H9 (cell line): ENCODE measurements at regions not wholly inside any gene's neighbourhood (a gene's known extent, or its start where the extent isn't known, plus 50 kb on each side); places are given as distances from the start of the nearest gene placed in this dataset.

Source experiments
- DNase-seq: peaks from one replicate; pipeline ENCODE4 v3.0.0-alpha.2; 2017
- H2AFZ ChIP-seq: one replicate; pipeline ENCODE4 v1.6.1; 2013; ENCODE audit warnings: mild to moderate bottlenecking, low read length, control low read depth, moderate library complexity
- H2AK5ac ChIP-seq: 2 replicates; pipeline ENCODE4 v1.6.1; 2013; ENCODE audit warnings: low read length, control low read depth, mixed read lengths; ENCODE audit not compliant: insufficient read length
- H2BK120ac ChIP-seq: one replicate; pipeline ENCODE4 v1.6.1; 2013; ENCODE audit warnings: low read depth, mild to moderate bottlenecking, low read length, control low read depth, inconsistent platforms; ENCODE audit not compliant: poor library complexity, severe bottlenecking
- H2BK12ac ChIP-seq: 2 replicates; pipeline ENCODE4 v1.6.1; 2013; ENCODE audit warnings: low read length, control low read depth, mixed read lengths, low read depth; ENCODE audit not compliant: insufficient read length
- H2BK15ac ChIP-seq: 2 replicates; pipeline ENCODE4 v1.6.1; 2013; ENCODE audit warnings: low read depth, low read length, control low read depth
- H2BK20ac ChIP-seq: one replicate; pipeline ENCODE4 v1.6.1; 2013; ENCODE audit warnings: low read depth, mild to moderate bottlenecking, low read length, control low read depth, inconsistent platforms; ENCODE audit not compliant: poor library complexity, severe bottlenecking
- H2BK5ac ChIP-seq: 2 replicates; pipeline ENCODE4 v1.6.1; 2013; ENCODE audit warnings: low read length, control low read depth, mixed read lengths; ENCODE audit not compliant: insufficient read length
- H3K14ac ChIP-seq: 2 replicates; pipeline ENCODE4 v1.6.1; 2013; ENCODE audit warnings: low read length, control low read depth; ENCODE audit not compliant: insufficient read depth
- H3K18ac ChIP-seq: 2 replicates; pipeline ENCODE4 v1.6.1; 2013; ENCODE audit warnings: low read depth, mild to moderate bottlenecking, mixed read lengths, low read length, control low read depth; ENCODE audit not compliant: insufficient read length
- H3K23ac ChIP-seq: 2 replicates; pipeline ENCODE4 v1.6.1; 2013; ENCODE audit warnings: low read length, control low read depth, mixed read lengths, low read depth; ENCODE audit not compliant: insufficient read length
- H3K23me2 ChIP-seq: 2 replicates; pipeline ENCODE4 v1.6.1; 2013; ENCODE audit warnings: low read depth, mild to moderate bottlenecking, mixed read lengths, low read length, control low read depth; ENCODE audit not compliant: insufficient read length, poor library complexity, severe bottlenecking
- H3K27ac ChIP-seq: 2 replicates; pipeline ENCODE4 v1.5.1; 2013; ENCODE audit warnings: low read length, control low read depth, mixed read lengths, low read depth; ENCODE audit not compliant: insufficient read length
- H3K27me3 ChIP-seq: 2 replicates; pipeline ENCODE4 v1.6.1; 2013; ENCODE audit warnings: low read length, control low read depth, inconsistent platforms; ENCODE audit not compliant: insufficient read depth
- H3K4ac ChIP-seq: 2 replicates; pipeline ENCODE4 v1.6.1; 2013; ENCODE audit warnings: low read depth, mild to moderate bottlenecking, control low read depth, inconsistent platforms, low read length, moderate library complexity
- H3K4me1 ChIP-seq: 2 replicates; pipeline ENCODE4 v1.6.1; 2013; ENCODE audit warnings: low read length, control low read depth, inconsistent platforms; ENCODE audit not compliant: insufficient read depth
- H3K4me2 ChIP-seq: 2 replicates; pipeline ENCODE4 v1.6.1; 2013; ENCODE audit warnings: low read length, control low read depth, mixed read lengths; ENCODE audit not compliant: insufficient read length, insufficient read depth
- H3K56ac ChIP-seq: 2 replicates; pipeline ENCODE4 v1.6.1; 2013; ENCODE audit warnings: low read depth, mild to moderate bottlenecking, mixed read lengths, low read length, control low read depth; ENCODE audit not compliant: insufficient read length
- H3K79me1 ChIP-seq: 2 replicates; pipeline ENCODE4 v1.6.1; 2013; ENCODE audit warnings: low read depth, mild to moderate bottlenecking, moderate library complexity, low read length, control low read depth, inconsistent platforms; ENCODE audit not compliant: insufficient read depth, poor library complexity, severe bottlenecking
- H3K79me2 ChIP-seq: 2 replicates; pipeline ENCODE4 v1.6.1; 2013; ENCODE audit warnings: low read length, control low read depth, inconsistent platforms; ENCODE audit not compliant: insufficient read depth
- H3K9ac ChIP-seq: 2 replicates; pipeline ENCODE4 v1.6.1; 2013; ENCODE audit warnings: low read length, control low read depth, mixed read lengths; ENCODE audit not compliant: insufficient read length; ENCODE audit errors: extremely low read depth
- H3K9me3 ChIP-seq: one replicate; pipeline ENCODE4 v1.6.1; 2013; ENCODE audit warnings: low read depth, low read length, inconsistent platforms; ENCODE audit not compliant: control insufficient read depth
- H3T11ph ChIP-seq: one replicate; pipeline ENCODE4 v1.6.1; 2013; ENCODE audit warnings: mild to moderate bottlenecking, low read length, control low read depth, inconsistent platforms
- H4K20me1 ChIP-seq: one replicate; pipeline ENCODE4 v1.6.1; 2013; ENCODE audit not compliant: control insufficient read depth, insufficient read length, insufficient read depth
- H4K5ac ChIP-seq: 2 replicates; pipeline ENCODE4 v1.6.1; 2013; ENCODE audit warnings: low read depth, mild to moderate bottlenecking, mixed read lengths, low read length, control low read depth; ENCODE audit not compliant: insufficient read length
- H4K8ac ChIP-seq: replicated peaks from 2 replicates; pipeline ENCODE4 v1.6.1; 2013; ENCODE audit warnings: low read length, control low read depth, mixed read lengths, low read depth; ENCODE audit not compliant: insufficient read length
- H4K91ac ChIP-seq: 2 replicates; pipeline ENCODE4 v1.6.1; 2013; ENCODE audit warnings: low read depth, mild to moderate bottlenecking, moderate library complexity, mixed read lengths, low read length, control low read depth; ENCODE audit not compliant: insufficient read length
- H3K27ac Mint-ChIP-seq, 3 experiments: 2 replicates in 2 of 3; 3 replicates in 1 of 3; pipeline ENCODE4 v1.8.0; 2020 to 2021; ENCODE audit warnings: mixed read lengths in 3 of 3, mild to moderate bottlenecking in 1 of 3, moderate library complexity in 1 of 3
- H3K27me3 Mint-ChIP-seq: 2 replicates; pipeline ENCODE4 v1.8.0; 2021; ENCODE audit warnings: low read depth, mild to moderate bottlenecking, moderate library complexity, mixed read lengths
- H3K36me3 Mint-ChIP-seq, 3 experiments: 2 replicates in 2 of 3; 3 replicates in 1 of 3; pipeline ENCODE4 v1.8.0; 2020 to 2021; ENCODE audit warnings: low read depth in 3 of 3, mixed read lengths in 3 of 3; ENCODE audit not compliant: insufficient read depth in 1 of 3
- H3K4me1 Mint-ChIP-seq, 2 experiments: 2 replicates each; pipeline ENCODE4 v1.8.0; 2020; ENCODE audit warnings: mixed read lengths in 2 of 2
- H3K4me3 Mint-ChIP-seq, 2 experiments: 2 replicates in 1 of 2; 3 replicates in 1 of 2; pipeline ENCODE4 v1.8.0; 2020 to 2021; ENCODE audit warnings: mild to moderate bottlenecking in 2 of 2, mixed read lengths in 2 of 2, moderate library complexity in 1 of 2
- H3K9me3 Mint-ChIP-seq, 2 experiments: 2 replicates in 1 of 2; 3 replicates in 1 of 2; pipeline ENCODE4 v1.8.0; 2020; ENCODE audit warnings: mild to moderate bottlenecking in 2 of 2, mixed read lengths in 2 of 2, moderate library complexity in 1 of 2
- WGBS: extraction: QIAGEN DNeasy Blood & Tissue Kit; methylation state at CpG from one replicate; pipeline ENCODE4 v1.1.7; 2013; ENCODE audit warnings: missing lambda C conversion rate, low lambda C conversion rate, mixed read lengths; ENCODE audit not compliant: insufficient read length; ENCODE audit errors: extremely low coverage; 5-methylcytosine and 5-hydroxymethylcytosine counted together
- TF ChIP-seq, protein P1 (sequence below): fragments of 200-600 bp; sonication (generic); conservative IDR thresholded peaks from 3 replicates; pipeline ENCODE4 v1.8.0; 2021; ENCODE audit warnings: antibody characterized with exemption, mild to moderate bottlenecking

DNA sequence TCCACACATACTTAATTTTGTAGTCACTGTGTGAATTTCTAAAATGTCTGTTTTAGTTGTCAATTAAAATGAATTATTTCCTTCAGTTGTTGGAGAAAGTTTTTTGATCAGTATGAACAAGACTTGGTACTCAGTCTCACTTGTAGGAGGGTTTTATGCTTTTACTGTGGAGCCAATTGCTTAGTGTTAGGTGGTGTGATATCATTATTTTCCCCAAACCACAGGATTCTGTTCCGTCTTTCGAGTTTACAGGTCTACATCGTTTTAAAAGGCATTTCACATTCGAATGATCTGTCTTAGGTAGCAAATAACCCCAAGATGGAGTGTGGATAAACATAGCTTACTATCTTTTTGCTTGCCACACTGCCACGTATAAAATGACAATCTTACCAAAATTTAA is 803.1 kb downstream of the SATB2 start:
- H2BK12ac ChIP-seq: no peak overlapping the region
- Mint-ChIP-seq H3K36me3 (no peaks in the 10 kb centered on the region), H3K4me3 (no peak overlapping the region), H3K27ac (no peak overlapping the region), H3K4me1 (no peaks in the 10 kb centered on the region), H3K9me3 (no peaks in the 10 kb centered on the region), H3K27me3 (no peaks in the 10 kb centered on the region)
- H2AK5ac ChIP-seq: no peak overlapping the region
- no peak overlapping the region for H2BK5ac ChIP-seq
- H2BK20ac ChIP-seq: no peak overlapping the region
- H3K23me2 ChIP-seq: no peaks in the 10 kb centered on the region
- no peak overlapping the region for H2BK15ac ChIP-seq
- no CpG with 5 or more reads among the region's 5 CpGs for WGBS
- no peak overlapping the region for H3K23ac ChIP-seq
- H3K79me1 ChIP-seq: no peaks in the 10 kb centered on the region
- H3K4me1 ChIP-seq: no peaks in the 10 kb centered on the region
- H3K27me3 ChIP-seq: no peaks in the 10 kb centered on the region
- no peak overlapping the region for H3K18ac ChIP-seq
- H3K4me2 ChIP-seq: no peak overlapping the region
- H4K8ac ChIP-seq: no peak overlapping the region
- H2BK120ac ChIP-seq: no peak overlapping the region
- H3K4ac ChIP-seq: no peak overlapping the region
- no peaks in the 10 kb centered on the region for H4K20me1 ChIP-seq
- no peak overlapping the region for H4K5ac ChIP-seq
- H2AFZ ChIP-seq: no peak overlapping the region
- no peak overlapping the region for H3K27ac ChIP-seq
- no peak overlapping the region for H3T11ph ChIP-seq
- no peaks in the 10 kb centered on the region for H3K79me2 ChIP-seq
- H3K9ac ChIP-seq: no peak overlapping the region
- TF ChIP-seq, protein P1, sequence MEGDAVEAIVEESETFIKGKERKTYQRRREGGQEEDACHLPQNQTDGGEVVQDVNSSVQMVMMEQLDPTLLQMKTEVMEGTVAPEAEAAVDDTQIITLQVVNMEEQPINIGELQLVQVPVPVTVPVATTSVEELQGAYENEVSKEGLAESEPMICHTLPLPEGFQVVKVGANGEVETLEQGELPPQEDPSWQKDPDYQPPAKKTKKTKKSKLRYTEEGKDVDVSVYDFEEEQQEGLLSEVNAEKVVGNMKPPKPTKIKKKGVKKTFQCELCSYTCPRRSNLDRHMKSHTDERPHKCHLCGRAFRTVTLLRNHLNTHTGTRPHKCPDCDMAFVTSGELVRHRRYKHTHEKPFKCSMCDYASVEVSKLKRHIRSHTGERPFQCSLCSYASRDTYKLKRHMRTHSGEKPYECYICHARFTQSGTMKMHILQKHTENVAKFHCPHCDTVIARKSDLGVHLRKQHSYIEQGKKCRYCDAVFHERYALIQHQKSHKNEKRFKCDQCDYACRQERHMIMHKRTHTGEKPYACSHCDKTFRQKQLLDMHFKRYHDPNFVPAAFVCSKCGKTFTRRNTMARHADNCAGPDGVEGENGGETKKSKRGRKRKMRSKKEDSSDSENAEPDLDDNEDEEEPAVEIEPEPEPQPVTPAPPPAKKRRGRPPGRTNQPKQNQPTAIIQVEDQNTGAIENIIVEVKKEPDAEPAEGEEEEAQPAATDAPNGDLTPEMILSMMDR: no peak
- H4K91ac ChIP-seq: no peak overlapping the region
- no peak overlapping the region for H3K56ac ChIP-seq
- H3K14ac ChIP-seq: no peak overlapping the region
- no peaks in the 10 kb centered on the region for H3K9me3 ChIP-seq
- no peak for DNase-seq
